ENCODE measurements at regions not wholly inside any gene's neighbourhood (a gene's known extent, or its start where the extent isn't known, plus 50 kb on each side); places are given as distances from the start of the nearest gene placed in this dataset.

DNA sequence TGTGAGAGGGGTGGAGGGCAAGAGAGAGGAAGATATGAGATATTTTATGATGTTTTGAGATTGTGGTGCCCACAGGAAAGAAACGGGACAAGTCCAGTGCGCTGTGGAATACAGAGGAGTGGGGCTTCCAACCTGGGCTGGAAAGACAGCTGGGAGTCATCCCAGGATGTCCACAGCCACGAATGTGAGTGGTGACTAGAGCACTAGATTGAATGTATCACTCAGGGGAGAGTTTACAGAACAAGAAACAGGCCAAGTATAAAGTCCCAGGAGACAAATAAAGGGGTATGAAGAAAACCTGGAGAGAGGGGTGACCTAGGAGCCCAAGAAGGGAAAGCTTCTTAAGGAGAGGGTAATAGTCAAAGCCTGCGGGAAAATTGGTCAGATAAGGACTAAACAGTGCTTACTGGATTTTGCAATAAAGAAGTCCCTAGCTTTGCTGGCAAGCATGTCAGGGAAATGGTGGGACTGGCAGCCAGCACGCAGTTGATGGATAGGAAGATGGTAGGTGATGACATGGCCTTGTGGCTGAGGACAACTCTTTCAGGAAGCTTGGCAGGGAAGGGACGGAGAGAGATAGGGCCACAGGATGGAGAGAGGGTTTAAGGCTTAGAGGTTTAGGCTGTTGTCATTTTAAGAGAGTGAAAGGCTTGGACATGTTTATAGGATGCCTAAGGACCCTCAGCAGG is 114.5 kb downstream of the AXIN2 start:
- no peak overlapping the region for H3K4me3 ChIP-seq (ENCODE audit: low read depth, low read length)
- no peak for TF ChIP-seq CTCF (IDR thresholded peaks at IDR 0.05; ENCODE audit: low read depth, low read length, missing control alignments)
- no peak for DNase-seq (ENCODE audit: low read depth)

DNA sequence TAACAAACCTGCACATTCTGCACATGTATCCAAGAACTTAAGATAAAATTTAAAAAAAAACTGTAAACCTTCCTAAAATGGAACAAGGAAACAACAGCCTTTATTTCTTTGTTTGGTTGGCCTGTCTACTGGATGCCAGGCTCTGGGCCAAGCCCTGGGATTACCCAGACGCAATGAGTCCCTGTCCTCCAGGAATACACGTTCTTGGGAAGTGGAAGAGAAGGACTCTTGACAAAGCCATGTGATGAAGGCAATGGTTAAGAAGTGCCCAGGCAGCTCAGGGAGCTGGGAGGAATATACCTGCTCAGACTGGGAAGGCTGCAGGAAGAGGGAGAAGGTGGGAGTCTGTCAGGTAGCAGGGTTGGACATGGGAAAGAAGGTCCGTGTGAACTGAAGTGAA is 115.4 kb downstream of the AXIN2 start:
- no peak overlapping the region for H3K4me3 ChIP-seq (ENCODE audit: low read depth, low read length)
- no peak for DNase-seq (ENCODE audit: low read depth)
- no peak for TF ChIP-seq CTCF (IDR thresholded peaks at IDR 0.05; ENCODE audit: low read depth, low read length, missing control alignments)

DNA sequence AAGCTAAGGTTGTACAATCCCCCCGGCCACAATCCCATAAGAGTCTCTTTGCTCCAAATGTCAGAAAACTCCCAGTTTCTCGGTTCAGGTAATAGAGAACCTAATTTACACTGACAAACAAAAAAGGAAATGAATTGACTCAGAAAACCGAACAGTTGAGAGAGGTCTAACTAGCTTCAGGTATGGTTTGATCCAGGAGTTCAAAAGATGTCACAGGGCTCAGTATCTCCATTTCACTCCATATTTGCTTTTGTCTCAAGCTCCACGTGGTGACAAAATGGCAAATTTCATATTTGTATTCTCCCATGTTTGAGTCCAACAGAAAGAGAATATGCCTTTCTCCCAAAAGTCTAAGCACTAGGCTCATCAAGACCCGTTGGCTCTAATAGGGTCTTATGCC is 117.4 kb downstream of the AXIN2 start:
- no peak for DNase-seq (ENCODE audit: low read depth)
- H3K4me3 ChIP-seq (ENCODE audit: low read depth, low read length), result no peak overlapping the region
- TF ChIP-seq CTCF (IDR thresholded peaks at IDR 0.05; ENCODE audit: low read depth, low read length, missing control alignments), result no peak

GRCh38 chr17:65442691-65443090 is 118.8 kb downstream of the AXIN2 start:
- no peak for TF ChIP-seq CTCF (IDR thresholded peaks at IDR 0.05; ENCODE audit: low read depth, low read length, missing control alignments)
- no peak overlapping the region for H3K4me3 ChIP-seq (ENCODE audit: low read depth, low read length)
- DNase-seq (ENCODE audit: low read depth), result no peak

GRCh38 chr17:65442250-65442649 is 119.2 kb downstream of the AXIN2 start:
- DNase-seq (ENCODE audit: low read depth), result no peak
- no peak for TF ChIP-seq CTCF (IDR thresholded peaks at IDR 0.05; ENCODE audit: low read depth, low read length, missing control alignments)
- H3K4me3 ChIP-seq (ENCODE audit: low read depth, low read length), result no peak overlapping the region

GRCh38 chr17:65441053-65441605 is 120.3 kb downstream of the AXIN2 start:
- DNase-seq (ENCODE audit: low read depth), result no peak
- no peak for TF ChIP-seq CTCF (IDR thresholded peaks at IDR 0.05; ENCODE audit: low read depth, low read length, missing control alignments)
- H3K4me3 ChIP-seq (ENCODE audit: low read depth, low read length), result no peak overlapping the region

All from GM12864 (cell line).